ENCODE measurements at regions not wholly inside any gene's neighbourhood (a gene's known extent, or its start where the extent isn't known, plus 50 kb on each side); places are given as distances from the start of the nearest gene placed in this dataset.

- Mint-ChIP-seq H3K27me3 (no peaks in the 10 kb centered on the region), H3K9me3 (ENCODE audit: low read depth) (peaks cover 15% of the 10 kb centered on the region), H3K27ac (no peak overlapping the region), H3K36me3 (no peaks in the 10 kb centered on the region), H3K4me1 (no peaks in the 10 kb centered on the region), H3K4me3 (no peak overlapping the region)
- no peak for ATAC-seq
- DNase-seq = no peak
- CTCF ChIA-PET = no interaction called here
These were observed 1555.5 kb downstream of the UQCRFS1 start for GRCh38 chr19:27657271-27658051.

DNA sequence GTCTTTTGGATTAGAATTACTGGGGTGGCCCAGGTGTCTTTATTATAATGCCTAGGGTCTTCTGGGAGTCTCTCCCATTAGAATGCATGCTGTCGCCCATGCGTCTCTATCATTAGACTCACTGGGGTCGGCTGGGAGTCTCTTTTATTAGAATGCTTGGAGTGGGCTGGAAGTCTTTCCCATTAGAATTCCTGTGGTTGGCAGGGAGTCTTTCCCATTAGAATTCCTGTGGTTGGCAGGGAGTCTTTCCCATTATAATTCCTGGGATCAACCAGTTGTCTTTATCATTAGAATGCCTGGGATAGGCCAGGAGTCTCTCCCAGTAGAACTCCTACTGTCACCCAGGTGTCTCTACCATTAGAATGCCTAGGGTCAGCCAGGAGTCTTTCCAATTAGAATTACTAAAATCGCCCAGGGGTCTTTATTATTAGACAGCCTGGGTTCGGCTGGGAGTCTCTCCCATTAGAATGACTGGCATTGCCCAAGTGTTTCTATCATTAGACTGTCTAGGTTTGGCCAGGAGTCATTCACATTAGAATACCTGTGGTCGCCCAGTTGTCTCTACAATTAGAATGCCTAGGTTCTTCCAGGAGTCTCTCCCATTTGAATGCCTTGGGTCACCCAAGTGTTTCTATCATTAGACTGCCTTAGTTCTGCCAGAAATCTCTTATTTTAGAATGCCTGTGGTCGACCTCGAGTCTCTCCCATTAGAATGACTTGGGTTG, 1558.5 kb downstream of the UQCRFS1 start:
- ATAC-seq (no peak), DNase-seq (no peak)
- CTCF ChIA-PET = no interaction called here
- H3K9me3 Mint-ChIP-seq (ENCODE audit: low read depth) = peaks cover 13% of the 10 kb centered on the region
- no peak overlapping the region for H3K4me3 Mint-ChIP-seq
- H3K27ac Mint-ChIP-seq = no peak overlapping the region
- no peaks in the 10 kb centered on the region for H3K36me3 Mint-ChIP-seq
- no peaks in the 10 kb centered on the region for H3K4me1 Mint-ChIP-seq
- H3K27me3 Mint-ChIP-seq = no peaks in the 10 kb centered on the region

DNA sequence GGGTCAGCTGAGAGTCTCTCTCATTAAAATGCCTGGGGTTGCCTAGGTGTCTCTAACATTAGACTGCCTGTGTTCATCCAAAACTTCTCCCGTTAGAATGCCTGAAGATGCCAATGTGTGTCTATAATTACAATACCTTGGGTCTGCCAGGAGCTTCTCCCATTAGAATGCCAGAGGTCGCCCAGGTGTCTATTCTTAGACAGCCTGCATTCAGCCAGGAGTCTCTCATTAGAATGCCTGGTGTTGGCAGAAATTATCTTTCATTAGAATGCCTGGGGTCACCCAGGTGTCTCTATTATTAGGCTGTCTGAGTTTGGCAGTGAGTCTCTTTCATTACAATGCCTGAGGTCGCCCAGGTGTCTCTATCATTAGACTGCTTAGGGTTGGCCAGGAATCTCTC, 1560.2 kb downstream of the UQCRFS1 start:
- Mint-ChIP-seq H3K27ac (no peak overlapping the region), H3K4me1 (no peaks in the 10 kb centered on the region), H3K4me3 (no peak overlapping the region), H3K27me3 (no peaks in the 10 kb centered on the region), H3K9me3 (ENCODE audit: low read depth) (peaks cover 17% of the 10 kb centered on the region), H3K36me3 (no peaks in the 10 kb centered on the region)
- CTCF ChIA-PET = no interaction called here
- DNase-seq (no peak), ATAC-seq (no peak)

DNA sequence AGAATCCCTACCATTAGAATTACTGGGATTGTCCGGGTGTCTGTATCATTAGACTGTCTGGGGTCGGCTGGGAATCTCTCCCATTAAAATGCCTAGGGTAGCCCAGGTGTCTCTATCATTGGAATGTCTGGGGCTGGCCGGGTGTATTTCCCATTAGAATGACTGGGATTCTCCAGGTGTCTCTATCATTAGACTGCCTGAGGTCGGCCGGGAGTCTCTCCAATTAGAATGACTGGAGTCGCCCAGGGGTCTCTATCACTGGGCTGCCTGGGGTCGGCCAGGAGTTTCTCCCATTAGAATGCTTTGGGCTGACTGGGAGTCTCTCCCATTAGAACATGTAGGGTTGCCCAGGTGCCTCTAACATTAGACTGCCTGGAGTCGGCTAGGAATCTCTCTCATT, 1560.7 kb downstream of the UQCRFS1 start:
- no peak for DNase-seq
- H3K36me3 Mint-ChIP-seq = no peaks in the 10 kb centered on the region
- CTCF ChIA-PET = no interaction called here
- H3K27me3 Mint-ChIP-seq = no peaks in the 10 kb centered on the region
- no peak for ATAC-seq
- peaks cover 18% of the 10 kb centered on the region for H3K9me3 Mint-ChIP-seq (ENCODE audit: low read depth)
- H3K4me1 Mint-ChIP-seq = no peaks in the 10 kb centered on the region
- no peak overlapping the region for H3K4me3 Mint-ChIP-seq
- H3K27ac Mint-ChIP-seq = no peak overlapping the region

- ATAC-seq (no peak), DNase-seq (no peak)
- no peak overlapping the region for H3K4me3 Mint-ChIP-seq
- no peaks in the 10 kb centered on the region for H3K36me3 Mint-ChIP-seq
- no peak overlapping the region for H3K27ac Mint-ChIP-seq
- CTCF ChIA-PET = no interaction called here
- H3K4me1 Mint-ChIP-seq = no peaks in the 10 kb centered on the region
- peaks cover 8% of the 10 kb centered on the region for H3K9me3 Mint-ChIP-seq (ENCODE audit: low read depth)
- H3K27me3 Mint-ChIP-seq = no peaks in the 10 kb centered on the region
These were observed 1565.5 kb downstream of the UQCRFS1 start for GRCh38 chr19:27647423-27647822.

GRCh38 chr19:27635401-27635800, 1577.5 kb downstream of the UQCRFS1 start:
- Mint-ChIP-seq H3K4me3 (no peak overlapping the region), H3K4me1 (no peaks in the 10 kb centered on the region), H3K27me3 (no peaks in the 10 kb centered on the region), H3K9me3 (ENCODE audit: low read depth) (peaks cover 22% of the 10 kb centered on the region), H3K36me3 (no peaks in the 10 kb centered on the region), H3K27ac (no peak overlapping the region)
- no peak for DNase-seq
- CTCF ChIA-PET = no interaction called here
- no peak for ATAC-seq

- no peak for ATAC-seq
- Mint-ChIP-seq H3K27me3 (no peaks in the 10 kb centered on the region), H3K36me3 (peaks cover 6% of the 10 kb centered on the region), H3K27ac (no peak overlapping the region), H3K4me3 (no peak overlapping the region), H3K4me1 (no peaks in the 10 kb centered on the region), H3K9me3 (ENCODE audit: low read depth) (peaks cover 26% of the 10 kb centered on the region)
- CTCF ChIA-PET = no interaction called here
- no peak for DNase-seq
These were observed 1594.9 kb downstream of the UQCRFS1 start for GRCh38 chr19:27618006-27618405.

DNA sequence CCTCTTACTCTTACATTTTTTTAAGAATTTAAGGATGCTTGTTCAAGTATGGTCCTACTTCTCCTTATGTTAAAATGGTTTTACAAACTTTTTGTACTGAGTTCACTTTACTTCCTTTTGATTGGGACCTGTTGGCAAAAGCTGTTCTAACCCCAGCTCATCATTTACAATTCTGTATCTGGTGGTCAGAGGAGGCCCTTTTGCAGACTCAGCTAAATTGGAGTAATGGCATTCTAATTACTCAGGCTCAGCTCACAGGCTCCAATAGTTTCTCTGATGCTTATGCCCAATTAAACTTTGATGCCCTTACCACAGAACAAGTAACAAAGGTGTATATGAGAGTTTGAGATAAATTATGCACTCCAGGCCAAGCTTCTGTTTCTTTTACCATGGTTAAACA, 1632.0 kb downstream of the UQCRFS1 start:
- Mint-ChIP-seq H3K36me3 (no peaks in the 10 kb centered on the region), H3K4me3 (no peak overlapping the region), H3K9me3 (ENCODE audit: low read depth) (peaks cover 24% of the 10 kb centered on the region), H3K27me3 (no peaks in the 10 kb centered on the region), H3K4me1 (no peaks in the 10 kb centered on the region), H3K27ac (no peak overlapping the region)
- ATAC-seq (no peak), DNase-seq (no peak)
- CTCF ChIA-PET = no interaction called here
